HCEC 1CT (cell line): ENCODE measurements at regions not wholly inside any gene's neighbourhood (a gene's known extent, or its start where the extent isn't known, plus 50 kb on each side); places are given as distances from the start of the nearest gene placed in this dataset.
"Not testable (repeated sequence)": the region's sequence is repeated elsewhere in the genome, so short reads cannot be mapped to it uniquely, and the experiment has no call there.

Source experiments
- DNase-seq: peaks from one replicate; pipeline ENCODE4 v3.0.0-alpha.2; 2017

GRCh38 chr4:120290553-120290952, 223.9 kb upstream of the MAD2L1 start:
- no peak for DNase-seq

GRCh38 chr4:120286813-120287212, 220.2 kb upstream of the MAD2L1 start:
- DNase-seq, result no peak

- no peak for DNase-seq
These were observed 214.9 kb upstream of the MAD2L1 start for GRCh38 chr4:120281581-120281980.

- no peak for DNase-seq
These were observed 210.7 kb upstream of the MAD2L1 start for GRCh38 chr4:120277391-120277790.

GRCh38 chr4:120266602-120267001, 200.0 kb upstream of the MAD2L1 start:
- DNase-seq, result no peak

GRCh38 chr4:120263618-120264017, 197.0 kb upstream of the MAD2L1 start:
- no peak for DNase-seq

GRCh38 chr4:120261117-120261516, 194.5 kb upstream of the MAD2L1 start:
- no peak for DNase-seq

- not testable (repeated sequence) for DNase-seq
These were observed 189.6 kb upstream of the MAD2L1 start for GRCh38 chr4:120256112-120256775.

GRCh38 chr4:120238277-120238973, 171.8 kb upstream of the MAD2L1 start:
- DNase-seq, result no peak

GRCh38 chr4:120236873-120237272, 170.2 kb upstream of the MAD2L1 start:
- DNase-seq, result no peak

- DNase-seq, result no peak
These were observed 165.4 kb upstream of the MAD2L1 start for GRCh38 chr4:120232050-120232449.

GRCh38 chr4:120228086-120228485, 161.4 kb upstream of the MAD2L1 start:
- no peak for DNase-seq

- no peak for DNase-seq
These were observed 160.9 kb upstream of the MAD2L1 start for GRCh38 chr4:120227554-120227953.

GRCh38 chr4:120225527-120225926, 158.9 kb upstream of the MAD2L1 start:
- no peak for DNase-seq

GRCh38 chr4:120218981-120219380, 152.3 kb upstream of the MAD2L1 start:
- no peak for DNase-seq

- no peak for DNase-seq
These were observed 148.7 kb upstream of the MAD2L1 start for GRCh38 chr4:120215350-120215749.

- DNase-seq, result no peak
These were observed 144.9 kb upstream of the MAD2L1 start for GRCh38 chr4:120211408-120212015.

- no peak for DNase-seq
These were observed 143.1 kb upstream of the MAD2L1 start for GRCh38 chr4:120209706-120210105.

GRCh38 chr4:120207021-120207420, 140.4 kb upstream of the MAD2L1 start:
- no peak for DNase-seq

- no peak for DNase-seq
These were observed 135.6 kb upstream of the MAD2L1 start for GRCh38 chr4:120202222-120202621.

GRCh38 chr4:120200573-120201110, 134.0 kb upstream of the MAD2L1 start:
- DNase-seq, result not testable (repeated sequence)

GRCh38 chr4:120198411-120198810, 131.8 kb upstream of the MAD2L1 start:
- no peak for DNase-seq

GRCh38 chr4:120177603-120178002, 111.0 kb upstream of the MAD2L1 start:
- DNase-seq, result no peak

GRCh38 chr4:120175272-120175671, 108.6 kb upstream of the MAD2L1 start:
- DNase-seq, result no peak
